HPDE6-E6E7 (cell line): ENCODE measurements at regions not wholly inside any gene's neighbourhood (a gene's known extent, or its start where the extent isn't known, plus 50 kb on each side); places are given as distances from the start of the nearest gene placed in this dataset.

Experiments
- DNase-seq: peaks from one replicate; pipeline ENCODE4 v3.0.0; 2011; ENCODE audit warnings: missing footprints; ENCODE audit errors: extremely low spot score

GRCh38 chr13:68345963-68346531 lies 1115.9 kb upstream of the PCDH9 start:
- no peak for DNase-seq

DNA sequence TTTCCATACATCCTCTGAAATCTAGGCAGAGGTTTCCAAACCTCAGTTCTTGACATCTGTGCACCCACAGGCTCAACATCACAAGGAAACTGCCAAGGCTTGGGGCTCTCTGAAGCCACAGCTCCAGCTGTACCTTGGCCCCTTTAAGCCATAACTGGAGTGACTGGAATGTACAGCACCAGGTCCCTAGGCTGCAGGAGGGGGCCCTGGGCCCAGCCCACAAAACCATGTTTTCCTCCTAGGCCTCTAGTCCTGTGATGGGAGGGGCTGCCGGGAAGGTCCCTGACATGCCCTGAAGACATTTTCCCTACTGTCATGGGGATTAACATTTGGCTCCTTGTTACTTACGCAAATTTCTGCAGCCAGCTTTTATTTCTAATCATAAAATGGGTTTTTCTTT lies 1093.0 kb upstream of the PCDH9 start:
- DNase-seq = no peak

DNA sequence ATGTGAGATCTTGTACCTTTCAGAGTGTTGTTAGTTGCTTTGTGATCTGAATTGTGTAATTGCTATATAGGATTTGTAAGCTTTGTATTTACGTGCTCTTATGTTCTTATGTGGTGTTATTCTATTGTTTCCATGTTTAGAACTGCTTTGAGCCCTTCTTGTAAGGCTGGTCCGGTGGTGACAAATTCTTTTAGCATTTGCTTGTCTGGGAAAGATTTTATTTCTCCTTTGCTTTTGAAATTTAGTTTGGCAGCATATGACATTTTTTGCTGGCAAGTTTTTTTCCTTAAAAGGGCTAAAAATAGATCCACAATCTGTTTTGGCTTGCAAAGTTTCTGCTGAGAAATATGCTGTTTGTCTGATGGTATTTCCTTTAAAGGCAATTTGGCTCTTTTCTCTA lies 1089.2 kb upstream of the PCDH9 start:
- DNase-seq = no peak

DNA sequence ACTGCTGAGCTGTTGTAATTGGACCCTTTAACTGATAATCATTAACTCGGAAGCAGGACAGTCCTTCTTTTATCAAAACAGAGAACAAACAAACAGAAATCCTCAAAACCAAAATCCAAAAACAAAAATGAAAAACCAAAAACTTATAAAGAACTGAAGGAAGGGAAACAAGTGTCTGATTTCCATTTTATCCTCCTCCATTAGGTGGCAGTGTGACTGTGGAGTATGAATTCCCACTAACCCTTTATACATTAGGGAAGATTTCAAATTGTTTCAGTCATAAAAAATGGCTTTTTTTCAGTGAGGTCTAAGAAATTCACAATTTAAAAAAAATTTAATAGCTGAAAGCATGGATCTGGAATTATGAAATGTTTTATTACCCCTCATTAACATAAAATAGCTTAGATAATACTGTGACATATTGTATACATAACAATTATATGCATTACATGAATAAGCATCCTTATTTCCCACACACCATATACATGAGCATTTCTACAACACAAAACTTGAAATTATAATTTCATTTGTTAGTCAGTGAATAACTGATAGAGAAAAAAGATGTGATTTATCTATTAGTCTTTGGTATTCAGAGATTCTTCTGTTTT lies 1074.3 kb upstream of the PCDH9 start:
- DNase-seq = peak; percentile 19

GRCh38 chr13:68293631-68294030 lies 1063.5 kb upstream of the PCDH9 start:
- DNase-seq = no peak

DNA sequence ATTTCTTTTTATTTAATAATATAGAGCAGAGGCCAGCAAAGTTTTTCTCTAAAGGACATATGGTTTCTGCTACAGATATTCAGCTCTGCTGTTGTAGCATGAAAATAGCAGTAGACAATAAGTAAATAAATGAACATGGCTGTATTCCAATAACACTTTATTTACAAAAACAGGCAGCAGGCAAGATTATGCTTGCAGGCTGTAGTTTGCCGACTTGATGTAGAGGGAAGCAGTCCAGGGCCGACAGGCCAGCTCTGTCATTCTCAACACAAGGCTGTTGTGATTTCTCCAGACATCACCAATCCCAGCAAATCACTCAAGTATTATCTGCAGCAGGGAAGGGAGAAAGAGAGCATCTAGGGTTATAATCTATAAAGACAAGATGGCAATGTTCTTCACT lies 1062.5 kb upstream of the PCDH9 start:
- no peak for DNase-seq

- no peak for DNase-seq
Observed at GRCh38 chr13:68291595-68291994, 1061.5 kb upstream of the PCDH9 start.

GRCh38 chr13:68275758-68276157 lies 1045.6 kb upstream of the PCDH9 start:
- no peak for DNase-seq

- no peak for DNase-seq
Observed at GRCh38 chr13:68272652-68273051, 1042.5 kb upstream of the PCDH9 start.

DNA sequence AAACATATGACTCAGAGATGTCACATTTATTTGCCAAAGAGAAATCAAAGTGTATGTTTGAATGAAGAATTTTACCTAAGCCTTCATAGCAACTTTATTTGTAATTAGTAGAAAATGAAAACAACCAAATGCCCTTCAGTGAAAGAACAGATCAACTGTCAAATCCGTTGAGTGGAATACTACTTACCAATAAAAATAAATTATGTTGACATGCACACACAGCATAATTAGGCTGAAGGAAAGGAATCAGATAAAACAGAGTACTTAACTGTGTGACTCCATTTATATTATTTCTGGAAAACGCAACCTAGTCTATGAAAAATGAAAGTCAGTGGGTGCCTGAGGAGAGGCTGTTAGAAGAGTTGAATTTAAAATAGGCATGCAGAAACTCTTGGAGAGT lies 1034.6 kb upstream of the PCDH9 start:
- no peak for DNase-seq

GRCh38 chr13:68261105-68261504 lies 1031.0 kb upstream of the PCDH9 start:
- DNase-seq = no peak

- DNase-seq = no peak
Observed at GRCh38 chr13:68257111-68257842, 1027.1 kb upstream of the PCDH9 start.

GRCh38 chr13:68254151-68254550 lies 1024.0 kb upstream of the PCDH9 start:
- no peak for DNase-seq

- DNase-seq = peak; percentile 2
Observed at GRCh38 chr13:68234274-68234673, 1004.1 kb upstream of the PCDH9 start.

DNA sequence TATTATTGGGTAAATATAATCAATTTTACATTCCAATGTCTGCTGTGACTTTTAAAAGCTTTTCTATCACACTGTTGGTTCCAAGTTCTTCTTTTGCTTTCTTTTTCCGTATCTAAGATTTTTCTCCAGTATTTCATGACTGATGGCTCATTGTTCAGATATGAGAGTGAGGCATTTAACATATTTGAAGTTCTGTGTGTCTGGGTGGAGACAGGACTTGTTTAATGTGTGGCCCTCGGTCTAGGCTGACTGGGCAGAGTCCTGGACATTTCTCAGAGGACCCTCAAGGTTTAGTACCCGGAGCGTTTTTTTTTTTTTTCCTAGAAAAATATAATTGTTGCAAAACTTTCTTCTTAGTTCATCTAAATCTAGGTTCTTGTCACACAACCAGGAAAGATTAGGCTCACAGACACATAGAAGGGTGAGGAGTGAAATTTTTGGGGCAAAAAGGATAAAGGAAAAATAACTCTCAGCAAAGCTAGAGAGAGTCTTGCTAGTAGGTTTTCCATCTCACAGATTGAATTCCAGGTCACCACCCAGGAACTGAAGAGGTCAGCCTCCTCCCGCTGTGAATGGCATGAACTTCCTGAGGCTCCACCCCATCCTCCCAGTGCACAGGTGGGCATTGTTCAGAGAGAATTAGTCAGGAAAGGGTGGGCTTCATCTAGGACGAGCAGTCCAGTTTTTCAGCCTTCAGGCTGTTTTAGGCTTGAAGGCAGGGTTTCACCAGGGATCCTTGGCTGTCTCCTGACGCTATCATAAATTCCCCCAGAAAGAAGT lies 1002.4 kb upstream of the PCDH9 start:
- DNase-seq = peak; percentile 6

DNA sequence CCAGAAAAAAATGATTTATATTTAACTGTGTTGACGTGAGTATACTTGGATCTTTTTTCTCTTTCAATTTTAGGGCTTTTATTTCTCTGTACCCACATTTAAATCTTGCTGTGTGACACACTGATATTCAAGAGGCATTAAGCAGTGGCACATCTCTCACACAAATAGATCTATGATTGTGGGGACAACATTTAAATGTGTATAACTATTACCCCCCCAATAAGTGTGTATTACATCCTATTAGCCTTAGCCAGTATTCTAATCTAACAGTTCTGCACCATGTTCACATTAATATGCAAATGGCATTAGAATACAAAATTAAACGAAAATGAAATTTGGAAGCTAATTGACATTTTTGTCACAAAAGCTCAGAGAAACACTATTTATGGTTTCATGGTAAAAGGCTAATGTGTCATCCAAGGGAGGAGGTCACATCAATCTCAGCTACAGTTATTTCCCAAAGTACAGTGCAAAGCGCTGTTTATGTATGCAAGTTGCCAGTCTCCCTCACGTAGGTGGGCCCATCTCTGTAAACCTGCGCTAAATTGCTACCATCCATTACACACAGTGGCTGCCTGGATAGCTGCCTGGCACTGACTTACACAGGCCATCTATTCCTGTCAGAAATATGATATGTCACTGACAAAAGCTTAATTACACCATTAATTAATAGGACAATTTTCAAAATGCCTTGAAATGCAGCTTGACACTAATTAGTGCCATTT lies 984.7 kb upstream of the PCDH9 start:
- DNase-seq = no peak

GRCh38 chr13:68199271-68199670 lies 969.1 kb upstream of the PCDH9 start:
- DNase-seq = no peak

- peak; percentile 61 for DNase-seq
Observed at GRCh38 chr13:68190818-68191217, 960.7 kb upstream of the PCDH9 start.

DNA sequence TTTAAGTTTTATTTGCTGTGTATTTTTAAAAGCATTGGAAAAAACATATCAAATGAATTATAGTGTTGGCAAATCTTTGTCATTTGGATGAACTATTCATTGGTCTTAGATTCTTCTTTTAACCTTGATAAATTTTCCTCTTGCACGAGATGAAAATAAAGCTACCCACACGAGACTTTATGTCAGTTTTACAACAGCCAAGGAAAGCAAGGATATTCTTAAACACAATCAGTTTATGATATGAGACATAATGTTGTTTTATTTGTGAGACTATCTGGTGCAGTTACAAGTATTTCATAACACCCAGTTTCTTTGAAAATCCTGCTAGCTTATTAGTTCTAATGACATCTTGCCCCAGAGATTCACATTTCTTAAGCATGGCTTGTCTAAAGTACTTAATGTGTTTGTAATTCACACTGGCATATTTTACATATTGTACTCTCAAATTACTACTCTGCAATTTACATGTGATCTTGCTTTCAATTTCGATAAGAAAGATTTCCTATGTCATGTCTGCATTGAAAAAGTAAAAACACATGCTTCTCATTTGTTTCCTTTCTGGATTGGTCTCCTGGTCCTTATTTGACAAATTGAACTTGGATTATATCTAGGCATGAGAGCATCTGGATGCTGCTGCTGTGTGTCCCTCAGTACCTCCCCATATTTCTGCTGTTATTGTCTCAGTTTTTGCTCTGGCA lies 955.5 kb upstream of the PCDH9 start:
- DNase-seq = no peak

DNA sequence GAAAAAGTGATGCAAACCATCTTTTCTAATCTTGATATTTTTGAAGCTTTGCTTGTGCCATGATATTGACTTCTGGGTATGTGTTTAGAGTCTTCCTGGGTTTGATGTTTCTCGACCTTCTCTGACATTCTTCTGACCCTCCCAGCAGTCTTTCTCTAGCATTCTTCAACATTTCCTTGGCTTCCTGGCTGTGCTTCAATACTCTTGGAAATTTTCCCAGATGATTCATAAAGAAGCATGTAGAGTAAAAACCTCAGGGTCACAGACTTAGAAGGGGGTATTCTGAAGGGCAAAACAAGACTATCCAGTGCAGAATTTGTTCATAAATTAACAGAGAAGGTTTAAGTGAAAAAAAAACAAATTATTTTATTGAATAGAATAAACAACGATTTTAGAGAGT lies 946.3 kb upstream of the PCDH9 start:
- DNase-seq = no peak

DNA sequence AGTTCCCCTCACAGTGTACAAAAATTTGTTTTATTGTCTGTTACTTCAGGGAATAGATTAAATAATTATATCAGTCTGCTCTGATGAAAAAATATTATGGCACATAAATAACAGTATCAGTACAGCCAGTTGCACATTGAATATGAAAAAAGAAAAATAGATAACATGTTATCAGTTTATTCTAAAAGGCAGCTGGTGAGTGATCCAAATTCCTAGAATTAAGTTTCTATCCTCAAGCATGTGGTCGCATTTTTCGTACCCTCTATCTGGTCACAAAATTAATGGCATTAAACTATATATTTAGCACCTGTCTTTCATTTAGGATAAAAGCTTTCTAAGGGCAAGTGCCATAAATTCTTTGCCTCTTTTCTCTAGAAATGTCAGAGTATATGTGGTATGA lies 944.8 kb upstream of the PCDH9 start:
- no peak for DNase-seq
